GM18867 (cell line): ENCODE measurements at regions not wholly inside any gene's neighbourhood (a gene's known extent, or its start where the extent isn't known, plus 50 kb on each side); places are given as distances from the start of the nearest gene placed in this dataset.

Experiments
- ATAC-seq: cut with Tn5 transposase; IDR thresholded peaks from one replicate; pipeline ENCODE4 v1.9.1; 2021; ENCODE audit warnings: mild to moderate bottlenecking, moderate library complexity; ENCODE audit not compliant: unreplicated experiment

GRCh38 chr5:68911840-68912690, 181.7 kb upstream of the SLC30A5 start:
- ATAC-seq, result no peak

DNA sequence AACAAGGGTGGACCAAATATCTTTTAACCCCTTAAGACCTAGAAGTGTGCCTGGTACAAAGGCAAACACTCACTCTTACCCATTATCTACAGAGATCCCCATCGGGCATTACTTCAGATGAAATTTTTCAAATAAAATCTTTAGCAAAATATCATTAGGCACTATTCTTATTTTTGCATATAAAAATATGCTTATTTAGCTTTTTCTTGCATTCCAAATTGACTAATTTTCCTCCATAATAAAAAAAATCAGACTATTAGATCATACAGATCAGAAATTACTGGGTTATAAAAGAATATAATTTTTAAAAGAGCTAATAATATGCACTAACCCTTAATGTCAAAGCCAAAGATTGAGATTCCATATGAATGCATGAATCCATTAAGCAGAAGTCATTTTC, 178.7 kb upstream of the SLC30A5 start:
- ATAC-seq, result no peak

GRCh38 chr5:68918306-68918705, 175.5 kb upstream of the SLC30A5 start:
- no peak for ATAC-seq

GRCh38 chr5:68919988-68920490, 173.8 kb upstream of the SLC30A5 start:
- no peak for ATAC-seq

DNA sequence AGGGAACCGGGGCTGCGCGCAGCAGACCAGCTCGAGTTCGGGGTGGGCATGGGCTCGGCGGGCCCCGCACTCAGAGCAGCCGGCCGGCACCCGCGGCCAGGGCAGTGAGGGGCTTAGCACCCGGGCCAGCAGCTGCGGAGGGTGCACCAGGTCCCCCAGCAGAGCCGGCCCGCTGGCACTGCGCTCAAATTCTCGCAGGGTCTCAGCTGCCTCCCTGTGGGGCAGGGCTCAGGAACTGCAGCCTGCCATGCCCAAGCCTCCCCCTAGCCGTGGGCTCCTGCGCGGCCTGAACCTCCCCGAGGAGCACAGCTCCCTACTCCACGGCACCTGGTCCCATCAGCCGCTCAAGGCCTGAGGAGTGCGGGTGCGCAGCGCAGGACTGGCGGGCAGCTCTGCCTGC, 172.9 kb upstream of the SLC30A5 start:
- no peak for ATAC-seq

- ATAC-seq, result no peak
Measured at GRCh38 chr5:68922172-68922987, 171.4 kb upstream of the SLC30A5 start.

GRCh38 chr5:68924481-68925145, 169.2 kb upstream of the SLC30A5 start:
- ATAC-seq, result no peak

- no peak for ATAC-seq
Measured at GRCh38 chr5:68928617-68929302, 165.1 kb upstream of the SLC30A5 start.

DNA sequence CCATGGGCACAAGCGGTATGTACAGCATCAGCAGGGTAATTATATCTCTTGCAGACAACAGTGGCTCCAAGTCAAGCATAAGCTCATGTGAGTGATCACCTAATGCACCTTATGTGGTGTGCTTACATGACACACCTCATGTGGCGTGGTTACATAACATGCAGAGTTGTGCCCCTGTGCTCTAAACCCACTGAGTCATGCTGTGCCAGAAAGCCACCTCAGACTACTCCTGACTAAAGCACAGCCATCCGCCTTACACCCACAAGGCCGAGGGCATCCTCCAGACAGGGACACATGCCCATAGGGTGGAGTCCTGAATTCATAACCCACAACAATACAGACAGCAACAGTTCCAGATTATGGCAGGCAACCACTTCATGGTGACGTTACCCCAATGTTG, 163.7 kb upstream of the SLC30A5 start:
- ATAC-seq, result no peak

DNA sequence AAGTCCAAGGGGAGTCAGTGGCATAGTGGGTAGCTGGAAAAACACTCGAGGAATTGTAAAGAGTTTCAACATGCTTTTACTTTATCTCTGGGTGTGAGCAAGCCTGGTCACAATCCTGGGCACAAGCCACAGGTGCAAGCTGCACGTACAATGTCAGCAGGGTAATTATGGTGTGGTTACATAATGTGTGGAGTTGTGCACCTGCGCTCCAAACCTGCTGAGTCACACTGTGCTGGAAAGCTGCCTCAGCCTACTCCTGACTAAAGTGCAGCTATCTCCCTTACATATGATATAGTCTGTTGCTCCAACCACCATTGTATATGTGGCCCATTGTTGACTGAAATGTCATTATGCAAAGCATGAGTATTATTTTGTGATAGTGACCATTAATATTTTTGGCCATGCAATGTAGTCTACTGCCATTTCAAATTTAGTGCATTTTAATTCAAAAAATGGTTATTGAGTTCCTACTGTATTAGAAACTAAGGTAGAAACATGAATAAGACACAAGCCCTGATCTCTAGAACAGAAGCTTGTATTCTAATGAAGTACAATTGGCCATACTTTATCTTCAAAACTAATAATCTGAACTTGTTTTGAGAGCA, 160.9 kb upstream of the SLC30A5 start:
- ATAC-seq, result no peak

DNA sequence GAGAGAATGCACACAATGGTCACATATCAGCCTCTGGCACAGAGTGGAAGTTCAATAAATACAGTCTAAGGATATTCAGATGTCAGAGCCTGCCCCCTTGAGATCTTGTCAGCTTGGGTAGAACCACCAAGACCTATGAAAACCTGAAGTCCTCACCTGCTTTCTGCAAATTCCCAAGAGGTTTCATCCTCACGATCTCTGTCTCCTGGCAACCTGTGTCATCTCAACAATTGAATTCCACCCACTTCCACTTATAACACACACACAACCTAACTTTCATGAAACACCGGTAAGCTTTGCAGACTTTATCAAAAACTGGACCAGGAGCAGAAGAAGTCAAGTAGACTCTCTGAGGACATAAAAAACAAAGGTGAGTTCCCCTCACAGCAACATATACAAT, 151.6 kb upstream of the SLC30A5 start:
- no peak for ATAC-seq

GRCh38 chr5:68946728-68947127, 147.1 kb upstream of the SLC30A5 start:
- no peak for ATAC-seq

GRCh38 chr5:68947986-68948385, 145.8 kb upstream of the SLC30A5 start:
- ATAC-seq, result no peak

DNA sequence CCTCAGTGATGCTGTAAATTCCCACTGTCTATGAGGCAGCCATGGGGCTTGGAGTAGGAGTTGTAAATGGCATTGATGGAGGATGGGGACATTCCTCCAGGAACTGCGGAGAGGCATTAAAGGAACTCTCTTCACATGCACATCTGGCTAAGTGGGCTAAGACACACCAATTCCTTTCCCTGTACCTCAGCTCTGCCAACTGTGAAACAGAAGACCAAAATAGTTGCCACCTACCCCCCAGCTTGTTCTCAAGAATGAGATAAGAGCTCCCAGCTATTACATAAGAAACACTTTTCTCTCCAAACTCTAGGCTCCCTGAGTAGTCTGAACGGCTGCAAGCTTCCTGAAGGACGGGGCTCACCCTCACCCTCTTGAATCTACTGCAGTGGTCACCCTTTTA, 144.6 kb upstream of the SLC30A5 start:
- no peak for ATAC-seq

DNA sequence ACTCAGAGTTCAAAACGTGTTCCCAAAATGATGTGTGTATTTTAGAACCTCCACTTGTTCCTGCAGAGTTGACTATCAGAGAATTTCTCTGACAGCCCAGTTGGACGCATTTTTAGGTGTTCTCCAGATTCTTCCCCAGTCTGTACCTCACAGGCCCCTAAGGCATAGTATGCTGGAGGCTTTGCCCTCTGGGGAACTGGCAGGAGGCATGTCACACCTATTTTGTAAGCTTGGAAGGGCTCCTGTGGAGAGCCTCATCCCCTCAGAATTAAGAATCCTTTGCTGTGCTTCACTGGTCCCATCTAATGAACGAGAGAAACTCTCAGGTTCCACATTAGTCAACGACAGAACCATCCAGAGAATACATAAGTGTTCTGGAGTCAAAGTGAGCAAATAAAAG, 144.1 kb upstream of the SLC30A5 start:
- no peak for ATAC-seq

DNA sequence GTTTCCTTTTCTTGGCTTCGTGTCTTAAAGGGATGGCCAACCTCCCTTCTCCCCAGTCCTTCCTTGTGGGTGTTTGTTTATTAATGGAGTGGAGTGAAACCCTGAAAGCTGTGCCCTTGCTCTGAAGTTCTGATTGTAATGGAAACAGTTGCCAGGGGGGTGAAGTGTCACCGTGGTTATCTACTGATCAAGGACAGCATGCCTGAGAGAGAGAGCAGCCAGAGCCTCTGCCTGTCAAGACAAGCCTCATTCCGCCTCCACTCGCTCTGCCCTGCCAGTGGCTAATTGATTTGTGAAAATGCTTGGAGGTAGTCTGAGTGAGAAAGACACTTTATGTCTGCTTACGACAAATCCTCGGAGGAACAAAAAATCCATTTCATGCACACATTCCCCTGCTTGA, 143.7 kb upstream of the SLC30A5 start:
- ATAC-seq, result no peak

- no peak for ATAC-seq
Measured at GRCh38 chr5:68950930-68951329, 142.9 kb upstream of the SLC30A5 start.

DNA sequence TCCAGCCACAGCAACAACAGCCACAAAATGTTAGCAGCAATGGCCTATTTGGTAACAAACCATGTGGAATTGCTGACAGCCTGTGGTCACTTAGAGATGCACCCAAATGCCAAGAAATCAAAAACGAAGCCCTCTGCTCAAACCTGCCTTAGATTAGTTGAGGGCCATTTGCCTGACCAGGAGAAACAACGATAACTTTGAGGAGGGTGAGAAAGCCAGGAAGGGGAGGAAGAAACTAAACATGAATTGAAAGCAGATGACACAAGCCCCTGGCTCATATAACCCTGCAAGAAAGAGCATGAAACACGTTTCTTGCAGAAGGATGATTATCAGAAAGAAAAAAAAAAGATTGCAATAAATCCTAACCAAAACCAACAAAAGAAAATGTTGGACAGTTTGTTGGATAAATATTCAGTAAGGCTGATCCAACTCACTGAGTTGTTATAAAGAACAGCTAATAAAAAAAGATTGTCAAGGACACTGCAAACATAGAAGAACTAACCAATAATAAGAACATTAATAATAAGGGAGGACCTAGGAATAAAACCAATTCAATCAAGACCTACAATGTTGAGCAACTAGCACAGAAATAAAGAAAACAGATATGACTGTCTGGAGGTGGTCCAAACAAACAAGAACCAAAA, 140.5 kb upstream of the SLC30A5 start:
- no peak for ATAC-seq

GRCh38 chr5:68953875-68954617, 139.8 kb upstream of the SLC30A5 start:
- ATAC-seq, result no peak
